ENCODE measurements at regions not wholly inside any gene's neighbourhood (a gene's known extent, or its start where the extent isn't known, plus 50 kb on each side); places are given as distances from the start of the nearest gene placed in this dataset.
"Not testable (repeated sequence)": the region's sequence is repeated elsewhere in the genome, so short reads cannot be mapped to it uniquely, and the experiment has no call there.

- H2AK5ac ChIP-seq (ENCODE audit: low read depth, low read length); H3K79me1 ChIP-seq (ENCODE audit: low read depth, low read length); H3K9ac ChIP-seq (replicated peaks in 1 of 4; ENCODE audit: extremely low read depth in 1 of 4, low read depth in 3 of 4, low read length in 3 of 4); H3K18ac ChIP-seq (ENCODE audit: extremely low read depth, low read length); H3K9me3 ChIP-seq (ENCODE audit: insufficient read depth in 2 of 2, low read depth in 1 of 2, low read length in 1 of 2); H3K27me3 ChIP-seq (replicated peaks in 1 of 4; ENCODE audit: control insufficient read depth in 3 of 4, extremely low read depth in 1 of 4, insufficient read depth in 3 of 4, low read length in 3 of 4); H2AFZ ChIP-seq (ENCODE audit: low read length); H2BK15ac ChIP-seq (ENCODE audit: low read length); H3K4me2 ChIP-seq (ENCODE audit: insufficient read depth in 1 of 2, low read depth in 2 of 2, low read length in 2 of 2); H3K56ac ChIP-seq (replicated peaks; ENCODE audit: insufficient read length, low read depth, low read length); H4K91ac ChIP-seq (replicated peaks; ENCODE audit: insufficient read length, low read length); DNase-seq (ENCODE audit: low read depth in 1 of 2, low spot score in 2 of 2); H3K4me1 ChIP-seq (replicated peaks in 1 of 4; ENCODE audit: control insufficient read depth in 3 of 4, insufficient read depth in 4 of 4, low read length in 3 of 4); H3K23me2 ChIP-seq (ENCODE audit: low read depth, low read length); H3K4ac ChIP-seq (replicated peaks; ENCODE audit: insufficient read length, low read depth, low read length); H3K79me2 ChIP-seq (ENCODE audit: control insufficient read depth in 1 of 2, insufficient read depth in 2 of 2, low read length in 2 of 2); H4K20me1 ChIP-seq (replicated peaks in 1 of 2; ENCODE audit: control insufficient read depth in 1 of 2, insufficient read depth in 2 of 2, low read length in 2 of 2); H4K5ac ChIP-seq (ENCODE audit: insufficient read length, low read depth, low read length); H2BK5ac ChIP-seq (ENCODE audit: low read depth, low read length); H3K14ac ChIP-seq (ENCODE audit: insufficient read length); H3K27ac ChIP-seq (ENCODE audit: low read depth, low read length); H3K4me3 ChIP-seq (ENCODE audit: extremely low read depth in 1 of 4, insufficient read depth in 2 of 4, low read depth in 3 of 4, low read length in 4 of 4); FAIRE-seq; H2BK120ac ChIP-seq (replicated peaks; ENCODE audit: low read depth, low read length); H2BK12ac ChIP-seq (ENCODE audit: low read depth, low read length); H4K8ac ChIP-seq (ENCODE audit: extremely low read depth, insufficient read depth, low read length); POLR2A ChIA-PET (ENCODE audit: partially characterized antibody); H2BK20ac ChIP-seq (ENCODE audit: low read length); H3K23ac ChIP-seq (ENCODE audit: insufficient read length): not testable (repeated sequence)
- H3K36me3 ChIP-seq (ENCODE audit: control insufficient read depth in 2 of 4, insufficient read depth in 4 of 4, low read length in 3 of 4), result peaks cover 3 to 36% (median 22%) of the 10 kb centered on the region in 4 experiments; a peak in 6 of 8 replicates
- WGBS, 2 experiments (ENCODE audit: extremely low coverage in 1 of 2, insufficient coverage in 1 of 2, insufficient read length in 1 of 2, insufficient replicate concordance in 2 of 2, low coverage in 1 of 2, low lambda C conversion rate in 2 of 2, missing lambda C conversion rate in 1 of 2), result 96% methylated on average over 2 of the region's 2 CpGs; no CpG with 5 or more reads in 1 of the 2 experiments
- TF ChIP-seq POLR2AphosphoS5 (IDR thresholded peaks at IDR 0.05; ENCODE audit: low read depth, low read length) (peak; percentile 18; the same call in 1 of the 2 replicates), KDM1A (IDR thresholded peaks at IDR 0.05; ENCODE audit: borderline replicate concordance, low read length) (peak; percentile 59; the same call in 1 of the 2 replicates)
- CTCF ChIA-PET (ENCODE audit: partially characterized antibody), result interaction anchor here (0.9 to 1.2 kb wide), 2 partner anchors 11 to 53 kb away, joined by 3 read pairs; no protein-coding TSS in a partner anchor
Measured at GRCh38 chr1:232158558-232158957, 471.4 kb downstream of the SIPA1L2 start.

Measured in H1 (cell line).